H1 (cell line): ENCODE measurements at regions not wholly inside any gene's neighbourhood (a gene's known extent, or its start where the extent isn't known, plus 50 kb on each side); places are given as distances from the start of the nearest gene placed in this dataset.

ENCODE experiments used
- BACH1 ChIP-seq: IDR thresholded peaks from 2 replicates; pipeline ENCODE4 v1.6.1; 2012; ENCODE audit warnings: low read length, improper control_type of control experiment
- CHD7 ChIP-seq: fragments of 300-600 bp; sonication (generic); IDR thresholded peaks from 2 replicates; pipeline ENCODE4 v1.7.1; 2012; ENCODE audit warnings: low read length, moderate library complexity, mild to moderate bottlenecking, inconsistent platforms; ENCODE audit not compliant: insufficient replicate concordance
- EGR1 ChIP-seq: IDR thresholded peaks from 2 replicates; pipeline ENCODE4 v1.6.1; 2011; ENCODE audit warnings: low read depth, low read length, borderline replicate concordance
- GABPA ChIP-seq: IDR thresholded peaks from 2 replicates; pipeline ENCODE4 v1.6.1; 2011; ENCODE audit warnings: mild to moderate bottlenecking, low read length, moderate library complexity, borderline replicate concordance; ENCODE audit not compliant: insufficient read depth
- KDM1A ChIP-seq: fragments of 200-600, 300-600 bp; sonication (generic); IDR thresholded peaks from 2 replicates; pipeline ENCODE4 v1.7.1; 2016; ENCODE audit warnings: mild to moderate bottlenecking, low read length, borderline replicate concordance
- POLR2A ChIP-seq, 2 experiments: IDR thresholded peaks; 1 replicate in 1 of 2; 2 replicates in 1 of 2; pipeline ENCODE4 v1.6.1; 2011; ENCODE audit warnings: low read depth in 2 of 2, low read length in 2 of 2, mild to moderate bottlenecking in 2 of 2; ENCODE audit errors: control extremely low read depth in 1 of 2
- RAD21 ChIP-seq, 2 experiments: IDR thresholded peaks in 1 of 2; conservative IDR thresholded peaks in 1 of 2; 2 replicates each; pipeline ENCODE4 v1.6.1; 2011; ENCODE audit warnings: low read depth in 2 of 2, low read length in 2 of 2, improper control_type of control experiment in 1 of 2, inconsistent platforms in 1 of 2, mild to moderate bottlenecking in 1 of 2, moderate library complexity in 1 of 2
- SIRT6 ChIP-seq: IDR thresholded peaks from one replicate; pipeline ENCODE4 v1.7.1; 2012; ENCODE audit warnings: low read length, inconsistent platforms
- SP2 ChIP-seq: IDR thresholded peaks from 2 replicates; pipeline ENCODE4 v1.6.1; 2012; ENCODE audit warnings: mild to moderate bottlenecking, low read length, inconsistent platforms
- SRF ChIP-seq: IDR thresholded peaks from 2 replicates; pipeline ENCODE4 v1.6.1; 2011; ENCODE audit warnings: mild to moderate bottlenecking, low read depth, low read length, moderate library complexity
- TCF12 ChIP-seq: IDR thresholded peaks from 2 replicates; pipeline ENCODE4 v1.6.1; 2011; ENCODE audit warnings: low read depth, mild to moderate bottlenecking, low read length

GRCh38 chr9:10686943-10687342, 74.1 kb upstream of the PTPRD start (continued):
- TF ChIP-seq CHD7 (no peak), SP2 (no peak), EGR1 (no peak), SIRT6 (no peak), KDM1A (no peak), SRF (no peak), GABPA (no peak), TCF12 (no peak), BACH1 (no peak), POLR2A (IDR thresholded peaks at IDR 0.05; ENCODE audit: control extremely low read depth in 1 of 2, low read depth in 2 of 2, low read length in 2 of 2) (no peak), RAD21 (IDR thresholded peaks at IDR 0.05 in 1 of 2, conservative IDR thresholded peaks at IDR 0.05 in 1 of 2; ENCODE audit: low read depth in 2 of 2, low read length in 2 of 2) (no peak)
